Activated CD8-positive, alpha-beta memory T cell treated with anti-CD3 and anti-CD28 coated beads, Interleukin-2, amount 50 U/mL, for 24 hours (primary cell): ENCODE measurements at regions not wholly inside any gene's neighbourhood (a gene's known extent, or its start where the extent isn't known, plus 50 kb on each side); places are given as distances from the start of the nearest gene placed in this dataset.
"Not testable (repeated sequence)": the region's sequence is repeated elsewhere in the genome, so short reads cannot be mapped to it uniquely, and the experiment has no call there.

Experiments used
- DNase-seq: peaks from one replicate; pipeline ENCODE4 v3.0.0-alpha.2; 2020; ENCODE audit errors: extremely low read depth

GRCh38 chr21:35749904-35750303, 310.4 kb downstream of the SETD4 start:
- DNase-seq = no peak

- no peak for DNase-seq
Measured at GRCh38 chr21:35748678-35749314, 311.5 kb downstream of the SETD4 start.

GRCh38 chr21:35743571-35743970, 316.8 kb downstream of the SETD4 start:
- DNase-seq = no peak

- no peak for DNase-seq
Measured at GRCh38 chr21:35738347-35738961, 321.9 kb downstream of the SETD4 start.

- no peak for DNase-seq
Measured at GRCh38 chr21:35737899-35738346, 322.4 kb downstream of the SETD4 start.

- no peak for DNase-seq
Measured at GRCh38 chr21:35737449-35737848, 322.9 kb downstream of the SETD4 start.

GRCh38 chr21:35732788-35733187, 327.5 kb downstream of the SETD4 start:
- no peak for DNase-seq

GRCh38 chr21:35730325-35730724, 330.0 kb downstream of the SETD4 start:
- no peak for DNase-seq

- DNase-seq = no peak
Measured at GRCh38 chr21:35727830-35728229, 332.5 kb downstream of the SETD4 start.

GRCh38 chr21:35724156-35724555, 336.2 kb downstream of the SETD4 start:
- no peak for DNase-seq

- DNase-seq = no peak
Measured at GRCh38 chr21:35721701-35722100, 338.6 kb downstream of the SETD4 start.

GRCh38 chr21:35720208-35720731, 340.1 kb downstream of the SETD4 start:
- no peak for DNase-seq

GRCh38 chr21:35719080-35719479, 341.2 kb downstream of the SETD4 start:
- no peak for DNase-seq

GRCh38 chr21:35716876-35717565, 343.3 kb downstream of the SETD4 start:
- no peak for DNase-seq

GRCh38 chr21:35713914-35714313, 346.4 kb downstream of the SETD4 start:
- DNase-seq = no peak

GRCh38 chr21:35711661-35712060, 348.7 kb downstream of the SETD4 start:
- no peak for DNase-seq

GRCh38 chr21:35711213-35711612, 349.1 kb downstream of the SETD4 start:
- DNase-seq = no peak

- DNase-seq = not testable (repeated sequence)
Measured at GRCh38 chr21:35709990-35710389, 350.3 kb downstream of the SETD4 start.

GRCh38 chr21:35705888-35706287, 354.4 kb downstream of the SETD4 start:
- no peak for DNase-seq

- DNase-seq = no peak
Measured at GRCh38 chr21:35705237-35705887, 355.0 kb downstream of the SETD4 start.

- DNase-seq = no peak
Measured at GRCh38 chr21:35703704-35704103, 356.6 kb downstream of the SETD4 start.

- no peak for DNase-seq
Measured at GRCh38 chr21:35699361-35699760, 361.0 kb downstream of the SETD4 start.
